ENCODE measurements at regions not wholly inside any gene's neighbourhood (a gene's known extent, or its start where the extent isn't known, plus 50 kb on each side); places are given as distances from the start of the nearest gene placed in this dataset.

GRCh38 chr4:144463236-144463635 lies 182.7 kb upstream of the HHIP start:
- Histone ChIP-seq H3K36me3 (ENCODE audit: insufficient read depth) (no peaks in the 10 kb centered on the region), H4K20me1 (ENCODE audit: insufficient read depth) (no peaks in the 10 kb centered on the region), H2AFZ (ENCODE audit: low read depth) (no peak overlapping the region), H3K79me2 (ENCODE audit: insufficient read depth, low read depth) (no peaks in the 10 kb centered on the region), H3K4me1 (ENCODE audit: low read depth, poor library complexity, severe bottlenecking) (no peaks in the 10 kb centered on the region), H3K4me3 (IDR thresholded peaks at IDR 0.05; ENCODE audit: insufficient read depth, low read depth, low read length) (no peak overlapping the region), H3K27me3 (ENCODE audit: insufficient read depth, low read depth) (no peaks in the 10 kb centered on the region), H3K4me2 (no peak overlapping the region), H3K9ac (no peak overlapping the region), H3K27ac (no peak overlapping the region)
- TF ChIP-seq CTCF (conservative IDR thresholded peaks at IDR 0.05; ENCODE audit: low read depth, low read length) = no peak

GRCh38 chr4:144463896-144464295 lies 182.1 kb upstream of the HHIP start:
- Histone ChIP-seq H3K4me1 (ENCODE audit: low read depth, poor library complexity, severe bottlenecking) (no peaks in the 10 kb centered on the region), H2AFZ (ENCODE audit: low read depth) (no peak overlapping the region), H3K4me2 (no peak overlapping the region), H3K27ac (no peak overlapping the region), H3K27me3 (ENCODE audit: insufficient read depth, low read depth) (no peaks in the 10 kb centered on the region), H3K4me3 (IDR thresholded peaks at IDR 0.05; ENCODE audit: insufficient read depth, low read depth, low read length) (no peak overlapping the region), H3K36me3 (ENCODE audit: insufficient read depth) (no peaks in the 10 kb centered on the region), H3K9ac (no peak overlapping the region), H3K79me2 (ENCODE audit: insufficient read depth, low read depth) (no peaks in the 10 kb centered on the region), H4K20me1 (ENCODE audit: insufficient read depth) (no peaks in the 10 kb centered on the region)
- no peak for TF ChIP-seq CTCF (conservative IDR thresholded peaks at IDR 0.05; ENCODE audit: low read depth, low read length)

- Histone ChIP-seq H3K4me3 (IDR thresholded peaks at IDR 0.05; ENCODE audit: insufficient read depth, low read depth, low read length) (no peak overlapping the region), H4K20me1 (ENCODE audit: insufficient read depth) (no peaks in the 10 kb centered on the region), H3K4me2 (no peak overlapping the region), H3K4me1 (ENCODE audit: low read depth, poor library complexity, severe bottlenecking) (no peaks in the 10 kb centered on the region), H3K27ac (no peak overlapping the region), H3K27me3 (ENCODE audit: insufficient read depth, low read depth) (no peaks in the 10 kb centered on the region), H3K9ac (no peak overlapping the region), H3K36me3 (ENCODE audit: insufficient read depth) (no peaks in the 10 kb centered on the region), H3K79me2 (ENCODE audit: insufficient read depth, low read depth) (no peaks in the 10 kb centered on the region), H2AFZ (ENCODE audit: low read depth) (no peak overlapping the region)
- TF ChIP-seq CTCF (conservative IDR thresholded peaks at IDR 0.05; ENCODE audit: low read depth, low read length) = no peak
These were observed 180.4 kb upstream of the HHIP start for GRCh38 chr4:144465546-144465945.

- Histone ChIP-seq H3K4me1 (ENCODE audit: low read depth, poor library complexity, severe bottlenecking) (no peaks in the 10 kb centered on the region), H3K27me3 (ENCODE audit: insufficient read depth, low read depth) (no peaks in the 10 kb centered on the region), H3K9ac (no peak overlapping the region), H3K4me2 (no peak overlapping the region), H4K20me1 (ENCODE audit: insufficient read depth) (no peaks in the 10 kb centered on the region), H3K27ac (no peak overlapping the region), H3K36me3 (ENCODE audit: insufficient read depth) (no peaks in the 10 kb centered on the region), H3K79me2 (ENCODE audit: insufficient read depth, low read depth) (no peaks in the 10 kb centered on the region), H2AFZ (ENCODE audit: low read depth) (no peak overlapping the region), H3K4me3 (IDR thresholded peaks at IDR 0.05; ENCODE audit: insufficient read depth, low read depth, low read length) (no peak overlapping the region)
- no peak for TF ChIP-seq CTCF (conservative IDR thresholded peaks at IDR 0.05; ENCODE audit: low read depth, low read length)
These were observed 165.9 kb upstream of the HHIP start for GRCh38 chr4:144480068-144480467.
